ENCODE measurements at regions not wholly inside any gene's neighbourhood (a gene's known extent, or its start where the extent isn't known, plus 50 kb on each side); places are given as distances from the start of the nearest gene placed in this dataset.

DNA sequence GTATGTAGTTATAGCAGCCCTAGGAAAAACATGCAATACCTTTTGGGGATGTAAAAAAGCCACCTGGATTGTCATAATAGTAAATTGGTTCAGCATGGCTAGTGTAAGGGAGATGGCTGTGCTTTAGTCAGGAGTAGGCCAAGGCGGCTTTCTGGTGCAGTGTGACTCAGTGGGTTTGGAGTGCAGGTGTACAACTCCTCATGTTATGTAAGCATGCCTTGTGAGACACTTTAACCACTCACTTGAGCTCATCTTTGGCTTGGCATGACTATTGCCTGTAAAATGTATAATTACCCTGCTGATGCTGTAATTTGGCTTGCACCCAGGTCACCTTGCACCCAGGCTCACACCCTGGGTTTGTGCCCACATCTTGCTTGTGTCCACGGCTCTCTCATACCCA lies 239.2 kb upstream of the GLI3 start:
- Histone ChIP-seq H3K4me3 (ENCODE audit: low read depth, low read length) (no peak overlapping the region), H3K36me3 (ENCODE audit: insufficient read depth) (no peaks in the 10 kb centered on the region), H3K4me1 (ENCODE audit: insufficient read depth) (no peaks in the 10 kb centered on the region), H3K27ac (ENCODE audit: low read depth) (no peak overlapping the region)
- DNase-seq (ENCODE audit: extremely low spot score), result no peak
- WGBS, result 93% methylated on average over 2 of the region's 2 CpGs

DNA sequence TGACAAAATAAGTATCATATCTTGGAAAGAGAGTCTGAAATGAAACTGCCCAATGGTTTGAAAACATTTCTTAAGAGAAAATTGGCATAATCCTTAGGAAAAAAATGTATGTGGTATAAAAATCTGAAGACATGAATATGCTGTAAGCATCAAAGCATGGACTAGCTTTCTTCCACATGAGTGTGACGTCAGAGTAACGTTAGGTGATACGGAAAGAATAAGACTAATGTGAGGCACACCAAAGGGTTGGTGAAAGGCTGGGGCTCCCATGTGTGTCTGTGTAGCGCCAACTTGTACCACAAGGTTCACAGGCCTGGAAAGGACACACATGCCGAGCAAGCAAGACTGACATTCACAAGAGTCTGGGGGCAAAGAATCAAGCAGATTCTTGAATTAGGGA lies 238.1 kb upstream of the GLI3 start:
- 96% methylated on average over 5 of the region's 5 CpGs for WGBS
- no peak for DNase-seq (ENCODE audit: extremely low spot score)
- Histone ChIP-seq H3K4me1 (ENCODE audit: insufficient read depth) (no peaks in the 10 kb centered on the region), H3K27ac (ENCODE audit: low read depth) (no peak overlapping the region), H3K4me3 (ENCODE audit: low read depth, low read length) (no peak overlapping the region), H3K36me3 (ENCODE audit: insufficient read depth) (no peaks in the 10 kb centered on the region)

DNA sequence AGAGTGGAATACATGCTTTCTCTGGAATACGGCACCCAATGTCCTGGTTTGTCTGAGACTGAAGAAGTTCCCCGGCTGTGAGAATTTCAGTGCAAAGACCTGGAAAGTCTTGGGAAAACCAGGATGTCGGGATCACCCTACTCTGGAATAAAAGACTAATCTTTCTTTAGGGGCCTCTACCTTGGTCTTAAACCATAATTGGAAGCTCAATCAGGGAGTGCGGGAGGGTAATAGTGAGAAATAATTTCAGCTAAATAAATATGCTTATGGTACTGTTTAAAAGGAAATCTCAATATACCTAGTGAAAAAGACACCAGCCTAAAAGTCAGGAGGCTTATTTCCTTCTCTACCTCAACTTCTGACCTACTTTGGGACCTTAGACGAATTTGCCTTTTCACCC lies 236.1 kb upstream of the GLI3 start:
- H3K36me3 ChIP-seq (ENCODE audit: insufficient read depth), result no peaks in the 10 kb centered on the region
- no peak overlapping the region for H3K4me3 ChIP-seq (ENCODE audit: low read depth, low read length)
- no peak for DNase-seq (ENCODE audit: extremely low spot score)
- 96% methylated on average over 5 of the region's 5 CpGs for WGBS
- no peak overlapping the region for H3K27ac ChIP-seq (ENCODE audit: low read depth)
- H3K4me1 ChIP-seq (ENCODE audit: insufficient read depth), result no peaks in the 10 kb centered on the region

DNA sequence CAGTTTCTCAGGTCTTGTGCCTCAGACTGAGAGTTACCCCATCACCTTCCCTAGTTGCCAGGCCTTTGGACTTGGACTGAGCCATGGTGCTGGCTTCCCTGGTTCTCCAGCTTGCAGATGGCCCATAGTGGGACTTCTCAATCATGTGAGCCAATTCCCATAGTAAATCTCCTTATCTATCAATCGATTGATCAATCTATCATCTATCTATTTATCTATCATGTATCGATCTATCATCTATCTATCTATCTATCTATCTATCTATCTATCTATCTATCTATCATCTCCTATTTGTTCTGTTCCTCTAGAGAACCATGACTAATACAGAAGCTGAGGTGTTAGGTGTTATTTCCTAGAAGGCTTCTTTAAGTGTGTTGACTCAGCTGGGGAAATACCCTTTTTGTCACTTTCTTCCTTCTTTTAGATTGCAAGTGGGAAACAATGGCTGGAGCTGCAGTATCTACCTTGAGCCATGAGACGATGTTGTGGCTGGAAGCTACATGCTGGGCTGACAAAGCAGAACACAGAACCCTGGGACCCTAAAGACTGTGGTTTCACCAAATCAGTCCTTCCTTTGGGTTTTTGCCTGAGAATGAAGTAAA lies 234.7 kb upstream of the GLI3 start:
- DNase-seq (ENCODE audit: extremely low spot score), result no peak
- 95% methylated on average over 3 of the region's 3 CpGs for WGBS
- Histone ChIP-seq H3K4me1 (ENCODE audit: insufficient read depth) (no peaks in the 10 kb centered on the region), H3K36me3 (ENCODE audit: insufficient read depth) (no peaks in the 10 kb centered on the region), H3K4me3 (ENCODE audit: low read depth, low read length) (no peak overlapping the region), H3K27ac (ENCODE audit: low read depth) (no peak overlapping the region)

GRCh38 chr7:42469341-42469740 lies 232.3 kb upstream of the GLI3 start:
- no peak overlapping the region for H3K4me3 ChIP-seq (ENCODE audit: low read depth, low read length)
- H3K27ac ChIP-seq (ENCODE audit: low read depth), result no peak overlapping the region
- WGBS, result 84% methylated on average over 10 of the region's 10 CpGs
- H3K36me3 ChIP-seq (ENCODE audit: insufficient read depth), result no peaks in the 10 kb centered on the region
- no peak for DNase-seq (ENCODE audit: extremely low spot score)
- H3K4me1 ChIP-seq (ENCODE audit: insufficient read depth), result no peaks in the 10 kb centered on the region

DNA sequence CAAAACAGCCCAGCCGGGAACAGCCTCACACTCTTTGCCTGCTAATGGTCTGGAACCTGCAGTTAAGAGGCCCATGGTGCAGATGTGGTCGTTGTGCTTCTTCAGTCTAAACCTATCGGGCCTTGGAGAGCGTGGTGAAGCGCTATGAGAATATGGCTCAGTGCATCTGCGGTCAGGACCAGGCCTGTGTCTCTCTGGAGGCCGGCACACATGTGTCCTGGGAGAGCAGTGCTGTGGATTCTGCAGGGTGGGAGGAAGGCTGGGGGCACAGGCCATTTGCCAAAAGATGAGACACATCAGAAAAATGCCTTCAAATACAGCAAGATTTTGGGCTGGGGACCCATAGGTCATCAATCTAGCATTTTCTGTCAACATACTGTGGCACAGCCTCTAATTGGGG lies 231.5 kb upstream of the GLI3 start:
- Histone ChIP-seq H3K4me1 (ENCODE audit: insufficient read depth) (no peaks in the 10 kb centered on the region), H3K4me3 (ENCODE audit: low read depth, low read length) (no peak overlapping the region), H3K36me3 (ENCODE audit: insufficient read depth) (no peaks in the 10 kb centered on the region), H3K27ac (ENCODE audit: low read depth) (no peak overlapping the region)
- no peak for DNase-seq (ENCODE audit: extremely low spot score)
- WGBS, result 92% methylated on average over 7 of the region's 7 CpGs

GRCh38 chr7:42461537-42461936 lies 224.5 kb upstream of the GLI3 start:
- no peak for DNase-seq (ENCODE audit: extremely low spot score)
- 97% methylated on average over 1 of the region's 1 CpG for WGBS
- Histone ChIP-seq H3K36me3 (ENCODE audit: insufficient read depth) (no peaks in the 10 kb centered on the region), H3K4me1 (ENCODE audit: insufficient read depth) (no peaks in the 10 kb centered on the region), H3K4me3 (ENCODE audit: low read depth, low read length) (no peak overlapping the region), H3K27ac (ENCODE audit: low read depth) (no peak overlapping the region)

DNA sequence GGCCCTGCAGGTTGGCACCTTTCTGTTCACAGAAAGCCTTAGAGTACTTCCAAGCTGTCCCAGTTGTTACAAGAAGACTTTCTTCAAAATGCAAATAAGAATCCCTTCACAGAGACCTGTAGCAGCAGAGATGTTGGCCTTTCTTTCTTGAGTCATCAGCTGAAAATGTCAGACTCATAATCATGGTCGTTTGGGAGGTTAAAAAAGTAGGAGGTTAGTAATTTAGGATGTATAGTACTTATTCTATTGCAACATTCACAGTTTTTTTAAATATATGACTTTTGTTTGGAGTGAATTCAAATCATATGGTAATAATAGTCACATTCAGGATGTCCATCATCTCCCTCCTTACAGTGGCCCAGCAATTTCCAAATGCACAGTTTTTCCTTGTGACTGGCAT lies 223.9 kb upstream of the GLI3 start:
- no peak overlapping the region for H3K4me3 ChIP-seq (ENCODE audit: low read depth, low read length)
- H3K4me1 ChIP-seq (ENCODE audit: insufficient read depth), result no peaks in the 10 kb centered on the region
- H3K36me3 ChIP-seq (ENCODE audit: insufficient read depth), result no peaks in the 10 kb centered on the region
- DNase-seq (ENCODE audit: extremely low spot score), result no peak
- 66% methylated on average over 1 of the region's 1 CpG for WGBS
- no peak overlapping the region for H3K27ac ChIP-seq (ENCODE audit: low read depth)

GRCh38 chr7:42460148-42460547 lies 223.1 kb upstream of the GLI3 start:
- no peaks in the 10 kb centered on the region for H3K36me3 ChIP-seq (ENCODE audit: insufficient read depth)
- H3K4me3 ChIP-seq (ENCODE audit: low read depth, low read length), result no peak overlapping the region
- WGBS, result 89% methylated on average over 2 of the region's 2 CpGs
- H3K4me1 ChIP-seq (ENCODE audit: insufficient read depth), result no peaks in the 10 kb centered on the region
- no peak for DNase-seq (ENCODE audit: extremely low spot score)
- H3K27ac ChIP-seq (ENCODE audit: low read depth), result no peak overlapping the region

GRCh38 chr7:42457663-42458062 lies 220.7 kb upstream of the GLI3 start:
- Histone ChIP-seq H3K4me1 (ENCODE audit: insufficient read depth) (no peaks in the 10 kb centered on the region), H3K4me3 (ENCODE audit: low read depth, low read length) (no peak overlapping the region), H3K27ac (ENCODE audit: low read depth) (no peak overlapping the region), H3K36me3 (ENCODE audit: insufficient read depth) (no peaks in the 10 kb centered on the region)
- 90% methylated on average over 3 of the region's 3 CpGs for WGBS
- DNase-seq (ENCODE audit: extremely low spot score), result no peak

DNA sequence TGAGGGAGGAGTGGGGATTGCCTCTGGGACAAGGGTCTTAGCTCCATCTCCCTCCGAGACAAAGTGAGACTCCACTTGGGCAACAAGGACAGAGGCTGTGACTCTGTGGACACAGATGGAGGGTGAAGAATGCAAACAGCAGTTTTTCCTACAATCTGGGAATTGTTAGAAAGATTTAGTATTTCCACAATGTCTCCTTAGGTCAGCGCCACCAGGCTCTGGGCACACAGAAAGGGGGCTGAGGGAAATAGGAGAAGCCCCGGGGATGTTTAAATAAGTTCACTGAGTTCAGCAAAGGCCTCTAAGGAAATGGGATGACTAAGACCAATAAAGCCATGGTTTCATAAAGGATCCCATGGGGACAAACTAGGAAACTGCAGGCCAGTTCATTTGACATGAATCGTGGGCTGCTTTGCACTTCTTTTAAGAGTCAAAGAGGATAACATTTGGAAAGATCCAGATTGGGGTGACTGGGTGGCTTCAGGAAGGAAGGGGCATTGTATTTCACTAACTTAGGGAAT lies 219.8 kb upstream of the GLI3 start:
- no peak overlapping the region for H3K4me3 ChIP-seq (ENCODE audit: low read depth, low read length)
- 76% methylated on average over 4 of the region's 4 CpGs for WGBS
- H3K27ac ChIP-seq (ENCODE audit: low read depth), result no peak overlapping the region
- no peaks in the 10 kb centered on the region for H3K36me3 ChIP-seq (ENCODE audit: insufficient read depth)
- no peaks in the 10 kb centered on the region for H3K4me1 ChIP-seq (ENCODE audit: insufficient read depth)
- no peak for DNase-seq (ENCODE audit: extremely low spot score)

DNA sequence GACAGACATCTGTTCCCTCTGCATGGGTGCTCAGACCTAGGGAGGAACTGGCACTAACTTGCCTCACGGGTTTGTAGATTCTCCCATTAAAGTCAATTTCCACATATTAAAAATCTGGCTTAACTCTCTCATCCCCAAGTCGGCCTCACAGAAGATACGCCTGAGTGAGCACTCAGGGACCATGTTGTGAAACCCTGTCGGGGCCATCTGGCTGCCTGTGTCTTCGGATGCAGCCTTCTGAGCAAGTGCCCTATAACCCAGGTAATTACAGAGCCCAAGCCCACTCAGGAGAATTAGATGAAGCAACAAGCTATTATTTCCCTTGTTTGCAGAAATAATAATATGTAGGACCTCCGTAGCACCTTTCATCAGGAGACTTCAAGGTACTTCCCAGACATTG lies 219.3 kb upstream of the GLI3 start:
- no peak overlapping the region for H3K27ac ChIP-seq (ENCODE audit: low read depth)
- H3K4me1 ChIP-seq (ENCODE audit: insufficient read depth), result no peaks in the 10 kb centered on the region
- 92% methylated on average over 6 of the region's 6 CpGs for WGBS
- no peak overlapping the region for H3K4me3 ChIP-seq (ENCODE audit: low read depth, low read length)
- DNase-seq (ENCODE audit: extremely low spot score), result no peak
- no peaks in the 10 kb centered on the region for H3K36me3 ChIP-seq (ENCODE audit: insufficient read depth)

GRCh38 chr7:42453931-42454361 lies 216.9 kb upstream of the GLI3 start:
- Histone ChIP-seq H3K4me1 (ENCODE audit: insufficient read depth) (no peaks in the 10 kb centered on the region), H3K36me3 (ENCODE audit: insufficient read depth) (no peaks in the 10 kb centered on the region), H3K27ac (ENCODE audit: low read depth) (no peak overlapping the region), H3K4me3 (ENCODE audit: low read depth, low read length) (no peak overlapping the region)
- DNase-seq (ENCODE audit: extremely low spot score), result peak; percentile 47
- 32% methylated on average over 9 of the region's 9 CpGs for WGBS

DNA sequence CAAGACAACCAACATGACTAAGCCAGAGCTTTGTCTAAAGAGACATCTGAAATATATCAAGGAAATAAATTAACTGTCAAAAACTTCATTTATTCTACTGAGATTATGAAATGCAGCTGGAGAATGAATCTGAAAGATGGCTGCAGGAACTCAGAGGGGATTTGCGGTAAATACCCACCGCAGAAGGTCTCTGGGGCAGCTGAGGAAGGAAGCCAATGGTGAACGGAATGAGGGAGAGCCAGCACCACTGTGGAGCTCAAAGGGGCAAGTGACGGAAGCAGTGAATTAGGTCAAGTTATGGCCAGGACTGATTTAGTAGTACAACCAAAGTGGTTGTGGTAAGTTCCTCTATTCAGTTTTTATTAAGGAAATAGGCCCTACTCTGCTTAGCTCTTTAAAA lies 215.3 kb upstream of the GLI3 start:
- no peaks in the 10 kb centered on the region for H3K36me3 ChIP-seq (ENCODE audit: insufficient read depth)
- no peaks in the 10 kb centered on the region for H3K4me1 ChIP-seq (ENCODE audit: insufficient read depth)
- whole genome bisulfite sequencing, result 87% methylated on average over 4 of the region's 4 CpGs

GRCh38 chr7:42449431-42449830 lies 212.4 kb upstream of the GLI3 start:
- 94% methylated on average over 5 of the region's 5 CpGs for WGBS
- Histone ChIP-seq H3K36me3 (ENCODE audit: insufficient read depth) (no peaks in the 10 kb centered on the region), H3K4me1 (ENCODE audit: insufficient read depth) (no peaks in the 10 kb centered on the region), H3K27ac (ENCODE audit: low read depth) (no peak overlapping the region), H3K4me3 (ENCODE audit: low read depth, low read length) (no peak overlapping the region)
- DNase-seq (ENCODE audit: extremely low spot score), result no peak

More for the DNA sequence above, 215.3 kb upstream of the GLI3 start:
- Histone ChIP-seq H3K27ac (ENCODE audit: low read depth) (no peak overlapping the region), H3K4me3 (ENCODE audit: low read depth, low read length) (no peak overlapping the region)
- DNase-seq (ENCODE audit: extremely low spot score), result no peak

All from urinary bladder (tissue), 3 donors.